Transverse colon (tissue), 3 donors: ENCODE measurements at regions not wholly inside any gene's neighbourhood (a gene's known extent, or its start where the extent isn't known, plus 50 kb on each side); places are given as distances from the start of the nearest gene placed in this dataset.

Experiments used
- EP300 ChIP-seq: sonication (generic); formaldehyde crosslinking; IDR thresholded peaks from one replicate; pipeline ENCODE4 v1.6.1; 2017; ENCODE audit warnings: antibody characterized with exemption, low read depth
- TF ChIP-seq, protein P1 (sequence below), 5 experiments: fragments of 200-600 bp in 3 of 5; fragments of 450-650 bp in 2 of 5; sonication (generic) in 3 of 5; IDR thresholded peaks; 1 replicate in 2 of 5; 2 replicates in 3 of 5; pipeline ENCODE4 v1.5.1; 2016 to 2017; ENCODE audit warnings: antibody characterized with exemption in 5 of 5, inconsistent platforms in 3 of 5, mild to moderate bottlenecking in 2 of 5, moderate library complexity in 1 of 5

GRCh38 chrY:8393246-8393645, 944.0 kb upstream of the TSPY4 start:
- TF ChIP-seq, protein P1, sequence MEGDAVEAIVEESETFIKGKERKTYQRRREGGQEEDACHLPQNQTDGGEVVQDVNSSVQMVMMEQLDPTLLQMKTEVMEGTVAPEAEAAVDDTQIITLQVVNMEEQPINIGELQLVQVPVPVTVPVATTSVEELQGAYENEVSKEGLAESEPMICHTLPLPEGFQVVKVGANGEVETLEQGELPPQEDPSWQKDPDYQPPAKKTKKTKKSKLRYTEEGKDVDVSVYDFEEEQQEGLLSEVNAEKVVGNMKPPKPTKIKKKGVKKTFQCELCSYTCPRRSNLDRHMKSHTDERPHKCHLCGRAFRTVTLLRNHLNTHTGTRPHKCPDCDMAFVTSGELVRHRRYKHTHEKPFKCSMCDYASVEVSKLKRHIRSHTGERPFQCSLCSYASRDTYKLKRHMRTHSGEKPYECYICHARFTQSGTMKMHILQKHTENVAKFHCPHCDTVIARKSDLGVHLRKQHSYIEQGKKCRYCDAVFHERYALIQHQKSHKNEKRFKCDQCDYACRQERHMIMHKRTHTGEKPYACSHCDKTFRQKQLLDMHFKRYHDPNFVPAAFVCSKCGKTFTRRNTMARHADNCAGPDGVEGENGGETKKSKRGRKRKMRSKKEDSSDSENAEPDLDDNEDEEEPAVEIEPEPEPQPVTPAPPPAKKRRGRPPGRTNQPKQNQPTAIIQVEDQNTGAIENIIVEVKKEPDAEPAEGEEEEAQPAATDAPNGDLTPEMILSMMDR (IDR thresholded peaks at IDR 0.05): no peak
- no peak for TF ChIP-seq EP300
